Activated CD4-positive, alpha-beta T cell treated with anti-CD3 and anti-CD28 coated beads, Interleukin-2, amount 10 ng/mL, durations not matched to agents 24 days and 14 days (primary cell): ENCODE measurements at regions not wholly inside any gene's neighbourhood (a gene's known extent, or its start where the extent isn't known, plus 50 kb on each side); places are given as distances from the start of the nearest gene placed in this dataset.
"Not testable (repeated sequence)": the region's sequence is repeated elsewhere in the genome, so short reads cannot be mapped to it uniquely, and the experiment has no call there.

ENCODE experiments used
- DNase-seq: peaks from one replicate; pipeline ENCODE4 v3.0.0; 2022
- H3K27ac Mint-ChIP-seq: one replicate; pipeline ENCODE4 v1.8.0; 2022; ENCODE audit warnings: mild to moderate bottlenecking, mixed read lengths
- H3K27me3 Mint-ChIP-seq: one replicate; pipeline ENCODE4 v1.8.0; 2022; ENCODE audit warnings: mixed read lengths
- H3K36me3 Mint-ChIP-seq: one replicate; pipeline ENCODE4 v1.8.0; 2022; ENCODE audit warnings: low read depth, mild to moderate bottlenecking, mixed read lengths
- H3K4me1 Mint-ChIP-seq: one replicate; pipeline ENCODE4 v1.8.0; 2021; ENCODE audit warnings: mixed read lengths
- H3K4me3 Mint-ChIP-seq: one replicate; pipeline ENCODE4 v1.8.0; 2022; ENCODE audit warnings: mild to moderate bottlenecking, moderate library complexity, mixed read lengths
- H3K9me3 Mint-ChIP-seq: one replicate; pipeline ENCODE4 v1.8.0; 2021; ENCODE audit warnings: mixed read lengths
- intact Hi-C: fragments of 100-400 bp; cut with micrococcal nuclease; formaldehyde crosslinking; loops from one replicate; pipeline ENCODE4 v1.15.1; 2023

DNA sequence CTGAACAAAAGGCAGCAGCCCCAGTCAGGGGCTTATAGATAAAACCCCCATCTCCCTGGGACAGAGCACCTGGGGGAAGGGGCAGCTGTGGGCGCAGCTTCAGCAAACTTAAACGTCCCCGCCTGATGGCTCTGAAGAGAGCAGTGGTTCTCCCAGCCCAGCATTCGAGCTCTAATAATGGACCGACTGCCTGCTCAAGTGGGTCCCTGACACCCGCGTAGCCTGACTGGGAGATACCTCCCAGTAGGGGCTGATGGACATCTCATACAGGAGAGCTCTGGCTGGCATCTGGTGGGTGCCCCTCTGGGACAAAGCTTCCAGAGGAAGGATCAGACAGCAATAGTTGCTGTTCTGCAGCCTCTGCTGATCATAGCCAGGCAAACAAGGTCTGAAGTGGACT, 172.1 kb downstream of the CRPPA start:
- DNase-seq, H3K36me3 Mint-ChIP-seq, H3K9me3 Mint-ChIP-seq, H3K27ac Mint-ChIP-seq, H3K4me1 Mint-ChIP-seq, H3K27me3 Mint-ChIP-seq, H3K4me3 Mint-ChIP-seq, intact Hi-C loops: not testable (repeated sequence)

DNA sequence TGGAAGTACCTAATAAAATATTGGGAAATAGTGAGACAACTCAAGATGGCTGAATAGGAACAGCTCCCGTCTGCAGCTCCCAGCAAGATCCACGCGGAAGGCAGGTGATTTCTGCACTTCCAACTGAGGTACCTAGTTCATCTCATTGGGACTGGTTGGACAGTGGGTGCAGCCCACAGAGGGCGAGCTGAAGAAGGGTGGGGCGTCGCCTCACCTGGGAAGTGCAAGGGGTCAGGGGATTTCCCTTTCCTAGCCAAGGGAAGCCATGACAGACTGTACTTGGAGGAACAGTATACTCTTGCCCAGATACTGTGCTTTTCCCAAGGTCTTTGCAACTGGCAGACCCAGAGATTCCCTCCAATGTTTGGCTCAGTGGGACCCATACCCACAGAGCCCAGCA, 172.8 kb downstream of the CRPPA start:
- H3K4me3 Mint-ChIP-seq, H3K36me3 Mint-ChIP-seq, intact Hi-C loops, H3K27ac Mint-ChIP-seq, H3K4me1 Mint-ChIP-seq, H3K9me3 Mint-ChIP-seq, DNase-seq, H3K27me3 Mint-ChIP-seq: not testable (repeated sequence)

DNA sequence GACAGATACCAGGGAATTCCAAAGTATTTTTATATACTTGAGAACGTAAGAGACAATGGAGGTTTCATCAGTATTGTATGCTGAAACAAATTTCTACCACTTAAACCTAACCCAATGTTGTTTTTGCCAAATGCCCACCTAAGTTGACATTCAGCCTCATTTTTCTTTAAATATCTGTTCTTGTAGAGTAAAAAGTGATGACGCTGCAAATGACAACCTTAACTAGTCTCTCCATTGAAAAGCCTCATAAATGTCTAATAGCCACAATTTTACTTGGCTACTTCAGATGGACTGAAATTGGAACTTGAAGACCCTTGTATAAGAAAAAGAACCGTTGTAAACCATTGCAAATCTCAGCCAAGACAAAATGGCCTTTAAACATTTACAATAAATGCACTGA, 176.9 kb downstream of the CRPPA start:
- Mint-ChIP-seq H3K36me3 (no peaks in the 10 kb centered on the region), H3K4me3 (no peak overlapping the region), H3K27ac (no peak overlapping the region), H3K9me3 (no peaks in the 10 kb centered on the region), H3K4me1 (no peaks in the 10 kb centered on the region), H3K27me3 (no peaks in the 10 kb centered on the region)
- no peak for DNase-seq
- intact Hi-C loops = no loop called here

DNA sequence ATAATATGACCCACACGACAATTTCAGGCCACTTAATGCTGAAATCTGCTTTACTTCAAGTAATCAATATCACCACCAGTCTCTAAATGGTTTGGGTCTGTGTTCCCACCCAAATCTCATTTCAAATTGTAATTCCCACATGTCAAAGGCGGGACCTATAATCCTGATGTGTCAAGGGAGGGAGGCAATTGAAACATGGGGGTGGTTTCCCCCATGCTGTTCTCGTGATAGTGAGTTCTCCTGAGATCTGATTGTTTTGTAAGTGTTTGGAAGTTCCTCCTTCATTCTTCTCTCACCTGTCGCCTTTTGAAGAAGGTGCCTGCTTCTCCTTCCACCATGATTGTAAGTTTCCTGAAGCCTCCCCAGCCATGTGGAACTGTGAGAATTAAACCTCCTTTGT, 178.4 kb downstream of the CRPPA start:
- no peak overlapping the region for H3K27ac Mint-ChIP-seq
- H3K4me3 Mint-ChIP-seq = no peak overlapping the region
- H3K27me3 Mint-ChIP-seq = no peaks in the 10 kb centered on the region
- DNase-seq = no peak
- intact Hi-C loops = no loop called here
- H3K9me3 Mint-ChIP-seq = no peaks in the 10 kb centered on the region
- H3K4me1 Mint-ChIP-seq = no peaks in the 10 kb centered on the region
- no peaks in the 10 kb centered on the region for H3K36me3 Mint-ChIP-seq

GRCh38 chr7:16241017-16241416, 180.3 kb downstream of the CRPPA start:
- no peaks in the 10 kb centered on the region for H3K27me3 Mint-ChIP-seq
- no peaks in the 10 kb centered on the region for H3K4me1 Mint-ChIP-seq
- intact Hi-C loops = no loop called here
- no peak overlapping the region for H3K4me3 Mint-ChIP-seq
- H3K9me3 Mint-ChIP-seq = no peaks in the 10 kb centered on the region
- no peak for DNase-seq
- H3K36me3 Mint-ChIP-seq = no peaks in the 10 kb centered on the region
- no peak overlapping the region for H3K27ac Mint-ChIP-seq

DNA sequence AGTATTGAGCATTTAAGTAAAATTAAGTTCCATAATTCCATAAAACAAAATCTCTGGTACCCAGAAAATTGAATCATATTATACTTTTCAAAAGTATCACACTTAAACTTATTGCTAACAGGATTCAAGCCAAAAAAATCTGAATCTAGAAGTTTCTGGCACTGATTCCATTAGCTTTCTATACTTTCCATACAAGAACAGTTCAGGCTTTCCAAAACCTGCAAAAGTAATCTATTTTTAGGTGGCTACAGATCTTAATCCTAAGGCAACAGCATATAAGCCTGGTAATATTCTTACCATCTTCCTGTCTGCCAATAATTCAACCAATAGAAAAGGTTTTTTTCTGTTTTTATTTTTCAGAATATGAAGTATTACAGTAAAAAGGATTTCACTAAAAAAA, 185.0 kb downstream of the CRPPA start:
- H3K9me3 Mint-ChIP-seq = no peaks in the 10 kb centered on the region
- intact Hi-C loops = no loop called here
- no peak overlapping the region for H3K27ac Mint-ChIP-seq
- no peak overlapping the region for H3K4me3 Mint-ChIP-seq
- no peaks in the 10 kb centered on the region for H3K4me1 Mint-ChIP-seq
- no peak for DNase-seq
- no peaks in the 10 kb centered on the region for H3K27me3 Mint-ChIP-seq
- H3K36me3 Mint-ChIP-seq = no peaks in the 10 kb centered on the region

- no peak overlapping the region for H3K4me3 Mint-ChIP-seq
These were observed 185.9 kb downstream of the CRPPA start for GRCh38 chr7:16235147-16236114.

DNA sequence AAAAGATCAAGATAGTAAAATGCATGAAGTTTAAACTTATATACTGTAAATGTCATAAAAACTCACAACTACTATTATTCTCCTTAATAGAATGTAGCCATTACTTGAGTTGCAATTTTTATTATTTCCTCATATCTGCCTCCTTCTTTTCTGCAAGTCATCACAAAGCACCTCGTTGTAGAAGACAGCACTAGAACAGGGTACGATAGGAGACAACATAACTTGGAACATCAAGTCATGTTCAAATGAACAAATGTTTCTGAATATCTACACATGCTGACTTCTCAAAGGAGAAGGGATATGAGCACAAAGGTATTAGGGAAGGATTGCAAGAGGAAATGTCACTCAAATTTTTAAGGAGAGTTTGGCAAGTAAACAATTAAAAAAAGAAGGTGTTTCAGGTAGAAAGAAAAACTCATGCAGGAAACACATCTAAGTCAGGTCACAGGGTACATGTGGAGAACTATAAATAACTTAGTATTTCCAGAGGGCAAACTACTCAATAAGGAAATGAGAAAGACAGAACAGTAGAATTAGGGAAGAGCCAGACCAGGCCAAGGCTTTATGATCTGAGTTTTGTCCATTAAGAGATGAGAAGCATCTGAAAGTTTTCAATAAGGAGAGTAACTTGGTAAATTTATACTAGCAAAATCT, 186.7 kb downstream of the CRPPA start:
- intact Hi-C loops = no loop called here
- H3K36me3 Mint-ChIP-seq = no peaks in the 10 kb centered on the region
- H3K9me3 Mint-ChIP-seq = peaks cover 10% of the 10 kb centered on the region
- no peaks in the 10 kb centered on the region for H3K27me3 Mint-ChIP-seq
- H3K27ac Mint-ChIP-seq = no peak overlapping the region
- no peaks in the 10 kb centered on the region for H3K4me1 Mint-ChIP-seq
- no peak overlapping the region for H3K4me3 Mint-ChIP-seq
- DNase-seq = no peak

More at GRCh38 chr7:16235147-16236114, 185.9 kb downstream of the CRPPA start:
- Mint-ChIP-seq H3K27ac (no peak overlapping the region), H3K27me3 (no peaks in the 10 kb centered on the region), H3K9me3 (peaks cover 3% of the 10 kb centered on the region), H3K36me3 (no peaks in the 10 kb centered on the region), H3K4me1 (no peaks in the 10 kb centered on the region)
- intact Hi-C loops = no loop called here
- DNase-seq = no peak

DNA sequence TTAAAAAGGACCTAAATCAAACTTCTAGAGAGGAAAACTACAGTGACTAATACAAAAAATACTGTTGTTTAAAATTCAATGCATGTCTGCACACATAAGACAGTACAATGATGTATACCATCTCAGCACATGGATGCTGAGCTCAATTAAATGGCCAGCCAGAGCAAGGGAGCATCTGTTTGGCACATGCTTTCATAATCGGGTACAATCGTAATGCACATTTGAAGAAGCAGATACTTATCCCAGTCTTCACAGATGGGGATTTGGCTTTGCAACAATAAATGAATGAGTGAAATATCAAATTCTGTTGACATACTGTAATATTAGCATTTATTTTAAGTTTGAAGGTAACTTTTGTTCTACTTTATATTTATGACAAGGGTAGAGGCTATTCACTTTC, 187.8 kb downstream of the CRPPA start:
- no peaks in the 10 kb centered on the region for H3K4me1 Mint-ChIP-seq
- no peak overlapping the region for H3K27ac Mint-ChIP-seq
- DNase-seq = no peak
- no peaks in the 10 kb centered on the region for H3K27me3 Mint-ChIP-seq
- intact Hi-C loops = no loop called here
- no peaks in the 10 kb centered on the region for H3K36me3 Mint-ChIP-seq
- peaks cover 10% of the 10 kb centered on the region for H3K9me3 Mint-ChIP-seq
- H3K4me3 Mint-ChIP-seq = no peak overlapping the region

DNA sequence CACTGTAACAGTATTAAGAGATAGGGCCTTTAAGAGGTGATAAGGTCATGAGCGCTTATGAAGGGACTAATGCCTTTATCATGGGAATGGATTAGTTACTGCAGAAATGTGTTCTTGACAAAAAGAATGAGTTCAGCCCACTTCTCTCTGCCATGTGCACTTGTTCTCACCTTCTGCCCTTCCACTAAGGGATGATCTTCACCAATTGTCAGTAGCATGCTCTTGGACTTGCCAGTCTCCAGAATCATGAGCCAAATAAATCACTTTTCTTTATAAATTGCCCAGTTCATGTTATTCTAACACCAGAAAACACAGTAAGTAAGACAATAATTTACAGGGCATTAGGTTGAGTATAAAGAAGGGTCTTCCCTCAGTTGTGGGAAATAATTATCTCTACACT, 189.1 kb downstream of the CRPPA start:
- Mint-ChIP-seq H3K27me3 (no peaks in the 10 kb centered on the region), H3K4me3 (no peak overlapping the region), H3K9me3 (peaks cover 10% of the 10 kb centered on the region), H3K27ac (no peak overlapping the region), H3K36me3 (no peaks in the 10 kb centered on the region), H3K4me1 (no peaks in the 10 kb centered on the region)
- no peak for DNase-seq
- intact Hi-C loops = no loop called here

- DNase-seq = peak; percentile 72
- H3K4me1 Mint-ChIP-seq = no peaks in the 10 kb centered on the region
- intact Hi-C loops = no loop called here
- no peak overlapping the region for H3K4me3 Mint-ChIP-seq
- H3K27me3 Mint-ChIP-seq = no peaks in the 10 kb centered on the region
- no peaks in the 10 kb centered on the region for H3K9me3 Mint-ChIP-seq
- no peaks in the 10 kb centered on the region for H3K36me3 Mint-ChIP-seq
- no peak overlapping the region for H3K27ac Mint-ChIP-seq
These were observed 197.2 kb downstream of the CRPPA start for GRCh38 chr7:16223963-16224707.

DNA sequence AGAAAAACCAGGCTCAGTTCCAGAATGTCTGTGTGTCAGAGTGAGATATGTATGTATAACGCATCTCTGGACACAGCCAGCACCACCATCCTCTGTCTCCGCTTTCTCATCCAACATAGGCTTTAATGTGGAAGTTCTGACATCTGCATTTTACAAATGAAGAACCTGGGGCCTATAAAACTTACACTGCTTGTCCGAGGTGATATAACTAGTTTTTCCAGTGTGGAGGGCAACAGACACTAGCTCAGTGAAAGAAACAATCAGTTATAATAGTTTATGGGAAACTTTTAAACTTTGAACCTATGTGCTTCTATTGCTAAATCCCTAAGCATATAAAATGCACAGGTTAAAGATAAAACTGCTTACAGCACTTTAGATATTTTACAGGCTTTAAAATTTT, 208.7 kb downstream of the CRPPA start:
- H3K4me1 Mint-ChIP-seq = no peaks in the 10 kb centered on the region
- intact Hi-C loops = no loop called here
- H3K9me3 Mint-ChIP-seq = no peaks in the 10 kb centered on the region
- no peaks in the 10 kb centered on the region for H3K27me3 Mint-ChIP-seq
- DNase-seq = no peak
- H3K36me3 Mint-ChIP-seq = no peaks in the 10 kb centered on the region
- H3K27ac Mint-ChIP-seq = no peak overlapping the region
- no peak overlapping the region for H3K4me3 Mint-ChIP-seq

DNA sequence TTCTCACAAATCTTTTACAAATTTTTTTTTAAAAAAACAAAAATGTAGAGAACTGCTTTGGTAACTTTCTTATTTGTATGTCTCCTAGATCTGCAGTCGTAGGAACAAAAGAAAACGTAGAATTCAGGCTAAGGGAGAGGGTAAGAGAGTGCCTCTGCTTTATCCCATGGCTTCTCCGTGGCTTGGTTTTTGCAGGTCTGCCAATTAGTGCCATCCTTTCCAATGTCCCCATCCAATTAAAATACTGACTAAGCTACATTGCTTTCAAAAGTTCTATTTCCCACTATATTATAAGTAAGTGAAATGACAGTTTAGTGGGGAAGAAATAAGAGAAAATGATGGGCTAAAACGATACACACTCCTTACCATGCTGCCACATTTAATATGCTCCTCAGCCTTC, 209.3 kb downstream of the CRPPA start:
- intact Hi-C loops = no loop called here
- H3K27me3 Mint-ChIP-seq = no peaks in the 10 kb centered on the region
- no peak overlapping the region for H3K27ac Mint-ChIP-seq
- H3K9me3 Mint-ChIP-seq = no peaks in the 10 kb centered on the region
- DNase-seq = no peak
- no peaks in the 10 kb centered on the region for H3K36me3 Mint-ChIP-seq
- H3K4me3 Mint-ChIP-seq = no peak overlapping the region
- H3K4me1 Mint-ChIP-seq = no peaks in the 10 kb centered on the region

- Mint-ChIP-seq H3K4me1 (no peaks in the 10 kb centered on the region), H3K9me3 (no peaks in the 10 kb centered on the region), H3K36me3 (no peaks in the 10 kb centered on the region), H3K27me3 (no peaks in the 10 kb centered on the region), H3K4me3 (no peak overlapping the region), H3K27ac (no peak overlapping the region)
- no peak for DNase-seq
- intact Hi-C loops = no loop called here
These were observed 209.9 kb downstream of the CRPPA start for GRCh38 chr7:16211402-16211925.
